B cell (primary cell): ENCODE measurements at regions not wholly inside any gene's neighbourhood (a gene's known extent, or its start where the extent isn't known, plus 50 kb on each side); places are given as distances from the start of the nearest gene placed in this dataset.

Experiments used
- ATAC-seq: fragments of 200-7000 bp; cut with Tn5 transposase; one replicate; pipeline ENCODE4 v1.10.0; 2021; ENCODE audit warnings: low read depth, mild to moderate bottlenecking, moderate number of reproducible peaks, moderate library complexity
- CTCF ChIA-PET: fragments of 350-600 bp; sonication (Branson Sonifier 250); formaldehyde crosslinking; loops from one replicate; lab custom pipeline; 2021; ENCODE audit warnings: antibody characterized with exemption, inconsistent platforms; lab: Charles Lee
- POLR2A ChIA-PET: fragments of 350-600 bp; sonication (Branson Sonifier 250); formaldehyde crosslinking; loops from one replicate; lab custom pipeline; 2021; ENCODE audit warnings: antibody characterized with exemption; lab: Charles Lee
- DNase-seq: peaks from one replicate; pipeline ENCODE4 v3.0.0; 2013
- H2AFZ ChIP-seq: 2 replicates; pipeline ENCODE4 v1.6.1; 2012; ENCODE audit warnings: mild to moderate bottlenecking, low read depth, low read length; ENCODE audit not compliant: insufficient read depth, poor library complexity, severe bottlenecking
- H3K27ac ChIP-seq, 2 donors: 1 replicate in 1 of 2; 2 replicates in 1 of 2; pipeline ENCODE4 v1.5.1; 2012 to 2013; ENCODE audit warnings: low read length in 2 of 2, mild to moderate bottlenecking in 2 of 2, moderate library complexity in 1 of 2
- H3K27me3 ChIP-seq, 4 experiments: fragments of 200-600 bp in 1 of 4; sonication (generic) in 1 of 4; replicated peaks in 1 of 4; 1 replicate in 2 of 4; 2 replicates in 2 of 4; pipeline versions ENCODE4 v1.6.1 to v1.7.0; 2013 to 2016; ENCODE audit warnings: low read length in 3 of 4, mild to moderate bottlenecking in 2 of 4, mixed read lengths in 1 of 4, moderate library complexity in 1 of 4; ENCODE audit not compliant: insufficient read depth in 4 of 4, control insufficient read depth in 3 of 4; ENCODE audit errors: control extremely low read depth in 1 of 4
- H3K36me3 ChIP-seq, 2 experiments: replicated peaks in 1 of 2; 1 replicate in 1 of 2; 2 replicates in 1 of 2; pipeline versions ENCODE4 v1.6.1 to v1.7.1; 2013; ENCODE audit warnings: low read length in 1 of 2; ENCODE audit not compliant: insufficient read depth in 2 of 2, control insufficient read depth in 1 of 2; ENCODE audit errors: control extremely low read depth in 1 of 2, extremely low read depth in 1 of 2
- H3K4me1 ChIP-seq, 2 donors: fragments of 200-600 bp in 1 of 2; sonication (generic) in 1 of 2; 1 replicate in 1 of 2; 2 replicates in 1 of 2; pipeline versions ENCODE4 v1.5.1 to v1.6.1; 2013 to 2017; ENCODE audit warnings: low read length in 2 of 2; ENCODE audit not compliant: control insufficient read depth in 2 of 2, insufficient read depth in 2 of 2
- H3K4me2 ChIP-seq: replicated peaks from 2 replicates; pipeline ENCODE3; 2012; ENCODE audit warnings: mild to moderate bottlenecking, low read depth, low read length; ENCODE audit not compliant: poor library complexity, severe bottlenecking
- H3K4me3 ChIP-seq, 5 experiments: fragments of 200-600 bp in 1 of 5; sonication (generic) in 1 of 5; 1 replicate in 3 of 5; 2 replicates in 2 of 5; pipeline versions ENCODE4 v1.5.1 to v1.7.0; 2011 to 2016; ENCODE audit warnings: low read length in 4 of 5, mild to moderate bottlenecking in 4 of 5, low read depth in 2 of 5, control low read depth in 1 of 5, moderate library complexity in 1 of 5; ENCODE audit not compliant: insufficient read depth in 1 of 5; ENCODE audit errors: control extremely low read depth in 1 of 5, extremely low read depth in 1 of 5
- H3K79me2 ChIP-seq: fragments of 200-600 bp; sonication (generic); one replicate; pipeline ENCODE4 v1.6.0; 2016; ENCODE audit warnings: low read length; ENCODE audit not compliant: control insufficient read depth, insufficient read depth
- H3K9ac ChIP-seq: fragments of 200-600 bp; sonication (generic); 2 replicates; pipeline ENCODE4 v1.6.1; 2017; ENCODE audit warnings: mild to moderate bottlenecking, low read length, moderate library complexity
- H3K9me3 ChIP-seq, 3 donors: one replicate each; pipeline versions ENCODE4 v1.6.1 to v1.7.1; 2013; ENCODE audit warnings: low read length in 2 of 3; ENCODE audit not compliant: control insufficient read depth in 2 of 3, insufficient read depth in 1 of 3; ENCODE audit errors: control extremely low read depth in 1 of 3
- H4K20me1 ChIP-seq: 2 replicates; pipeline ENCODE4 v1.6.0; 2012; ENCODE audit warnings: mild to moderate bottlenecking, low read length; ENCODE audit not compliant: insufficient read depth, control insufficient read depth, poor library complexity, severe bottlenecking
- H3K27ac Mint-ChIP-seq: one replicate; pipeline ENCODE4 v1.8.0; 2021; ENCODE audit warnings: mixed read lengths
- H3K27me3 Mint-ChIP-seq: one replicate; pipeline ENCODE4 v1.8.0; 2021; ENCODE audit warnings: mixed read lengths
- H3K4me1 Mint-ChIP-seq: one replicate; pipeline ENCODE4 v1.8.0; 2021; ENCODE audit warnings: mixed read lengths
- H3K4me3 Mint-ChIP-seq: one replicate; pipeline ENCODE4 v1.8.0; 2021; ENCODE audit warnings: mixed read lengths
- H3K9me3 Mint-ChIP-seq: one replicate; pipeline ENCODE4 v1.8.0; 2022; ENCODE audit warnings: mixed read lengths; ENCODE audit not compliant: insufficient read depth
- CTCF ChIP-seq: fragments of 200-600 bp; IDR thresholded peaks from one replicate; pipeline ENCODE4 v1.8.0; 2022; ENCODE audit warnings: antibody characterized with exemption, mild to moderate bottlenecking
- EZH2 ChIP-seq: IDR thresholded peaks from 2 replicates; pipeline ENCODE4 v1.6.1; 2012; ENCODE audit warnings: borderline replicate concordance, low read depth, mild to moderate bottlenecking, moderate library complexity, low read length; ENCODE audit not compliant: insufficient read depth, poor library complexity, severe bottlenecking
- WGBS: methylation state at CpG from one replicate; pipeline ENCODE4 v1.1.5; 2013; ENCODE audit warnings: missing lambda C conversion rate; ENCODE audit not compliant: insufficient coverage; 5-methylcytosine and 5-hydroxymethylcytosine counted together
- intact Hi-C: fragments of 100-400 bp; cut with micrococcal nuclease; formaldehyde crosslinking; loops from one replicate; pipeline ENCODE4 v1.10.0; 2022

- Mint-ChIP-seq H3K9me3 (no peaks in the 10 kb centered on the region), H3K4me3 (no peak overlapping the region), H3K4me1 (no peaks in the 10 kb centered on the region), H3K27me3 (no peaks in the 10 kb centered on the region), H3K27ac (no peak overlapping the region)
- no peak for DNase-seq
- no peak overlapping the region for H2AFZ ChIP-seq
- TF ChIP-seq CTCF (no peak), EZH2 (no peak)
- H4K20me1 ChIP-seq = no peaks in the 10 kb centered on the region
- H3K4me2 ChIP-seq = no peak overlapping the region
- H3K9ac ChIP-seq = no peak overlapping the region
- no peak overlapping the region for H3K4me3 ChIP-seq
- H3K79me2 ChIP-seq = no peaks in the 10 kb centered on the region
- intact Hi-C loops = no loop called here
- H3K9me3 ChIP-seq = peaks cover 0 to 3% (median 0%) of the 10 kb centered on the region in 3 donors
- no peak overlapping the region for H3K27ac ChIP-seq
- CTCF ChIA-PET = no interaction called here
- POLR2A ChIA-PET = no interaction called here
- ATAC-seq = no peak
- H3K4me1 ChIP-seq = no peaks in the 10 kb centered on the region
- no peaks in the 10 kb centered on the region for H3K36me3 ChIP-seq
- H3K27me3 ChIP-seq = peaks cover 0 to 2% (median 0%) of the 10 kb centered on the region in 4 experiments
- 100% methylated on average over 5 of the region's 11 CpGs for WGBS
Measured at GRCh38 chr10:117759266-117759665, 216.7 kb downstream of the EMX2 start.

GRCh38 chr10:117761695-117762094 lies 219.1 kb downstream of the EMX2 start:
- no peak for DNase-seq
- CTCF ChIA-PET = no interaction called here
- intact Hi-C loops = no loop called here
- no peaks in the 10 kb centered on the region for H3K4me1 ChIP-seq
- Mint-ChIP-seq H3K4me1 (no peaks in the 10 kb centered on the region), H3K27me3 (no peaks in the 10 kb centered on the region), H3K4me3 (no peak overlapping the region), H3K9me3 (no peaks in the 10 kb centered on the region), H3K27ac (no peak overlapping the region)
- no CpG with 5 or more reads among the region's 6 CpGs for WGBS
- no peak for ATAC-seq
- H3K4me3 ChIP-seq = no peak overlapping the region
- H4K20me1 ChIP-seq = no peaks in the 10 kb centered on the region
- no peaks in the 10 kb centered on the region for H3K36me3 ChIP-seq
- no peak overlapping the region for H3K4me2 ChIP-seq
- no peaks in the 10 kb centered on the region for H3K79me2 ChIP-seq
- H3K9ac ChIP-seq = no peak overlapping the region
- H3K27me3 ChIP-seq = no peaks in the 10 kb centered on the region
- H3K27ac ChIP-seq = no peak overlapping the region
- POLR2A ChIA-PET = no interaction called here
- no peak overlapping the region for H2AFZ ChIP-seq
- H3K9me3 ChIP-seq = peaks cover 0 to 3% (median 0%) of the 10 kb centered on the region in 3 donors
- no peak for TF ChIP-seq CTCF
- TF ChIP-seq EZH2 = no peak
